ENCODE measurements at regions not wholly inside any gene's neighbourhood (a gene's known extent, or its start where the extent isn't known, plus 50 kb on each side); places are given as distances from the start of the nearest gene placed in this dataset.

DNA sequence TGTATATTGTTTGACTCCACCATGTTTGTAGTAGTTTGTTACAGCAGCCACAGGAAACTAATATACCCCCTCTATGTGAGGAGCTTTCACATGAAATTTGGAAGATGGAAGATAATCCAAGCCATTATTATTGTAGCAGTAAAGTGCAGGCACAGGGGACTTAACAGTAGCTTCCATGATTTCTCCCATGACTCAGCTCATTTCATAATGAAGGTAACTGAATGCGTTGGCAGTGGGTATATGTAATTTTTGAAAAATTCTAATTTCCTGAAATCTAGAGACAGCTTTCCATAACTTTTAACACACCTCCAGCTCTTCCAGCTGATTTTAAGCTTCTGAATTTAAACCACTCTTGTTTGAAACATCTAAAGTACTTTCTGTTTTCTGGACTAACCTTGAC, 181.2 kb downstream of the NR4A2 start:
- TF ChIP-seq, protein P1, sequence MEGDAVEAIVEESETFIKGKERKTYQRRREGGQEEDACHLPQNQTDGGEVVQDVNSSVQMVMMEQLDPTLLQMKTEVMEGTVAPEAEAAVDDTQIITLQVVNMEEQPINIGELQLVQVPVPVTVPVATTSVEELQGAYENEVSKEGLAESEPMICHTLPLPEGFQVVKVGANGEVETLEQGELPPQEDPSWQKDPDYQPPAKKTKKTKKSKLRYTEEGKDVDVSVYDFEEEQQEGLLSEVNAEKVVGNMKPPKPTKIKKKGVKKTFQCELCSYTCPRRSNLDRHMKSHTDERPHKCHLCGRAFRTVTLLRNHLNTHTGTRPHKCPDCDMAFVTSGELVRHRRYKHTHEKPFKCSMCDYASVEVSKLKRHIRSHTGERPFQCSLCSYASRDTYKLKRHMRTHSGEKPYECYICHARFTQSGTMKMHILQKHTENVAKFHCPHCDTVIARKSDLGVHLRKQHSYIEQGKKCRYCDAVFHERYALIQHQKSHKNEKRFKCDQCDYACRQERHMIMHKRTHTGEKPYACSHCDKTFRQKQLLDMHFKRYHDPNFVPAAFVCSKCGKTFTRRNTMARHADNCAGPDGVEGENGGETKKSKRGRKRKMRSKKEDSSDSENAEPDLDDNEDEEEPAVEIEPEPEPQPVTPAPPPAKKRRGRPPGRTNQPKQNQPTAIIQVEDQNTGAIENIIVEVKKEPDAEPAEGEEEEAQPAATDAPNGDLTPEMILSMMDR (IDR thresholded peaks at IDR 0.05; ENCODE audit: control insufficient read depth, extremely low read depth, insufficient read depth), result no peak
- DNase-seq (ENCODE audit: low read depth), result no peak
- no peak overlapping the region for H3K4me3 ChIP-seq (ENCODE audit: low read depth, low read length)

DNA sequence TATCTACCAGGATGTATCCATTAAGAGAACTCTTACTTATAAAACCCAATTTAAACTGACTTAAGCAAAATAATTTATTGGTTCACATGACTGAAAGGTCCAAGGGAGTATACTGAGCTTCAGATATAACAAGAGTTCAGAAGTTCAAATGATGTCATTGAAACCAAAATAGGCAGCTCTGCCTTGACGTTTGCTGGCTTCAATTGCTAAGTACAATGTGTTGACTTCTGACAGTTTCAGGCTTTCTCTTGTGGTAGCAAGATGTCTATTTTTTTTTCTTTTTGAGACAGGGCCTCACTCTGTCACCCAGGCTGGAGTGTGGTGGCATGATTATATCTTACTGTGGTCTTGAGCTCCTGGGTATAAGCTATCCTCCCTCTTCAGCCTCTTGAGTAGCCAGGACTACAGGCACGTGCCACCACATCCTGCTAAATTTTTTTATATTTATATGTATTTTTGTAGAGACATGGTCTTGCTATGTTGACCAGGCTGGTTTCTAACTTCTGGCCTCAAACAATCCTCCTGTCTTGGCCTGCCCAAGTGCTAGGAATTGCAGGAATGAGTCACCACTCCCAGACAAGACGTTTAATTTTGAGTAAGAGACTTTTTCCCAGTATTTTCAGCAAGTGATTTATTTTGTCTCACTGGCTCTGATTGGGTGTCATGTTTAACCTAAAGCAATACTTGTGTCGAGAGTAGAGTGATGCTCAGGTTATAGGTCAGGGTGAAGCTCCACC, 184.8 kb downstream of the NR4A2 start:
- no peak overlapping the region for H3K4me3 ChIP-seq (ENCODE audit: low read depth, low read length)
- no peak for DNase-seq (ENCODE audit: low read depth)
- TF ChIP-seq, protein P1 (IDR thresholded peaks at IDR 0.05; ENCODE audit: control insufficient read depth, extremely low read depth, insufficient read depth), result no peak

GRCh38 chr2:156145976-156146375, 186.5 kb downstream of the NR4A2 start:
- DNase-seq (ENCODE audit: low read depth), result no peak
- TF ChIP-seq, protein P1 (IDR thresholded peaks at IDR 0.05; ENCODE audit: control insufficient read depth, extremely low read depth, insufficient read depth), result no peak
- no peak overlapping the region for H3K4me3 ChIP-seq (ENCODE audit: low read depth, low read length)

GRCh38 chr2:156145469-156145868, 187.1 kb downstream of the NR4A2 start:
- TF ChIP-seq, protein P1 (IDR thresholded peaks at IDR 0.05; ENCODE audit: control insufficient read depth, extremely low read depth, insufficient read depth), result no peak
- H3K4me3 ChIP-seq (ENCODE audit: low read depth, low read length), result no peak overlapping the region
- DNase-seq (ENCODE audit: low read depth), result no peak

DNA sequence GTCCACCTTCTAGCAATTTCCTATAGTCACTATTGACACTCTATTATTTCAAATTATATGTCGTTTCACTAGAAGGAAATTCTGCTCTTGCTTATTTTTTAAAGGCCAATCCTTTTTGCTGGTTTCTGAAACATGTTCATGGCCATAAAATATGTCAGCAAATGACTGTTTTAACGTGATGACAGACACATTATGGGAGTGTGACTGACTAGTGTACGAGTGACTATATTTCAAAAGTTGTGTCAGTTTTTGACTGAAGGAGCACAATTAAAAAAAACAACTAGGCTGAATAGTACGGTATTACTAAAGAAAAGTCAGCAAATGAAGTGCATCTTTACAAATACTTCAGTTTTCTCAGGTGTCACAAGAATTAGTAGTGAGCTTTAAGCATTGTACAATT, 196.0 kb downstream of the NR4A2 start:
- H3K4me3 ChIP-seq (ENCODE audit: low read depth, low read length), result no peak overlapping the region
- no peak for DNase-seq (ENCODE audit: low read depth)
- TF ChIP-seq, protein P1 (IDR thresholded peaks at IDR 0.05; ENCODE audit: control insufficient read depth, extremely low read depth, insufficient read depth), result no peak

- TF ChIP-seq, protein P1 (IDR thresholded peaks at IDR 0.05; ENCODE audit: control insufficient read depth, extremely low read depth, insufficient read depth), result no peak
- no peak overlapping the region for H3K4me3 ChIP-seq (ENCODE audit: low read depth, low read length)
- DNase-seq (ENCODE audit: low read depth), result no peak
These were observed 197.6 kb downstream of the NR4A2 start for GRCh38 chr2:156134887-156135286.

DNA sequence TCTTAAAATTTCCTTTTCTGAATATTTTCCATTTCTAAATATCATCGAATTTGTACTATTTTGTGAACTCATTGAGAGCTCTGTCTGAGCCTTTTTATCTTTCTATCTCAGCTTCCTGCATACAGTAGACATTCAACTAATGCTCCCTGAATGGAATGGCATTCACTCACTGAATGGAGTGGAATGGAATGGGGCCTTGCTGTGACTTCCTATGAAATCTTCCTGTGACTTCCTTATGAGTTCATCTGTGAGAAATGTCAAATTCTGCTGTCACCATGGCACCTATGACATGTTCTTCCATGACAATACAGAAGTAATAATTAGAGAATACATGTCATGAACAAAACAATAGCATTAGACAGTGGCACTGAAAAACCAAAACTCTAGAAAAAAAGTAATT, 199.6 kb downstream of the NR4A2 start:
- DNase-seq (ENCODE audit: low read depth), result no peak
- H3K4me3 ChIP-seq (ENCODE audit: low read depth, low read length), result no peak overlapping the region
- TF ChIP-seq, protein P1 (IDR thresholded peaks at IDR 0.05; ENCODE audit: control insufficient read depth, extremely low read depth, insufficient read depth), result no peak

All from LNCaP clone FGC (cell line).